Coronary artery (tissue), 2 donors: ENCODE measurements at regions not wholly inside any gene's neighbourhood (a gene's known extent, or its start where the extent isn't known, plus 50 kb on each side); places are given as distances from the start of the nearest gene placed in this dataset.

Experiments
- DNase-seq: peaks from one replicate; pipeline ENCODE4 v3.0.0-alpha.2; 2017; ENCODE audit warnings: low spot score
- H3K27ac ChIP-seq, 2 donors: fragments of 200-600 bp; sonication (generic); one replicate each; pipeline ENCODE4 v1.5.1; 2016 to 2019
- H3K4me3 ChIP-seq: fragments of 200-600 bp; sonication (generic); 2 replicates; pipeline ENCODE4 v1.5.1; 2016; ENCODE audit warnings: mild to moderate bottlenecking, moderate library complexity
- TF ChIP-seq, protein P1 (sequence below): fragments of 200-600 bp; sonication (generic); IDR thresholded peaks from one replicate; pipeline ENCODE4 v1.5.1; 2019; ENCODE audit warnings: antibody characterized with exemption

- TF ChIP-seq, protein P1, sequence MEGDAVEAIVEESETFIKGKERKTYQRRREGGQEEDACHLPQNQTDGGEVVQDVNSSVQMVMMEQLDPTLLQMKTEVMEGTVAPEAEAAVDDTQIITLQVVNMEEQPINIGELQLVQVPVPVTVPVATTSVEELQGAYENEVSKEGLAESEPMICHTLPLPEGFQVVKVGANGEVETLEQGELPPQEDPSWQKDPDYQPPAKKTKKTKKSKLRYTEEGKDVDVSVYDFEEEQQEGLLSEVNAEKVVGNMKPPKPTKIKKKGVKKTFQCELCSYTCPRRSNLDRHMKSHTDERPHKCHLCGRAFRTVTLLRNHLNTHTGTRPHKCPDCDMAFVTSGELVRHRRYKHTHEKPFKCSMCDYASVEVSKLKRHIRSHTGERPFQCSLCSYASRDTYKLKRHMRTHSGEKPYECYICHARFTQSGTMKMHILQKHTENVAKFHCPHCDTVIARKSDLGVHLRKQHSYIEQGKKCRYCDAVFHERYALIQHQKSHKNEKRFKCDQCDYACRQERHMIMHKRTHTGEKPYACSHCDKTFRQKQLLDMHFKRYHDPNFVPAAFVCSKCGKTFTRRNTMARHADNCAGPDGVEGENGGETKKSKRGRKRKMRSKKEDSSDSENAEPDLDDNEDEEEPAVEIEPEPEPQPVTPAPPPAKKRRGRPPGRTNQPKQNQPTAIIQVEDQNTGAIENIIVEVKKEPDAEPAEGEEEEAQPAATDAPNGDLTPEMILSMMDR, result no peak
Observed at GRCh38 chr6:21997119-21998037, 299.5 kb downstream of the PRL start.

DNA sequence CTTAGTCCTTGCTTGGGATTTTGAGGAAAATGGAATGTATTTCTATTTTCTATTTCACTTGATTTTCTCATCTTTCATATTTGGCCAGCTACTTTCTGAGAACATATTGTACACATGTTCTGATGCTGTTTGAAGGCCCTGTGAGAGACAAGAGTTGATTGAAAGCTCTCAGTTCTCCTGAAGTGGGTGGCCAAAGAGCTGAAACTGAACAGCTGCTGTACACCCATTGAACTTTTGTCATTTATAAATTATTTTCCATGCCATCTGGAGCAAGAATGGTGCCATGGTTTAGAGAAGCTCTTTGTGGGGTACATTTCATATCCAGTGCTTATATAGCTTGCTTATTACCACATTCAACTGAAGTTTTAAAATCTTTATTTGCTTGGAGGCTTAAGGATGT lies 298.3 kb downstream of the PRL start:
- TF ChIP-seq, protein P1, result no peak
- H3K27ac ChIP-seq, result no peak overlapping the region
- no peak overlapping the region for H3K4me3 ChIP-seq
- DNase-seq, result no peak

More at GRCh38 chr6:21997119-21998037, 299.5 kb downstream of the PRL start:
- DNase-seq, result no peak
- H3K27ac ChIP-seq, result no peak overlapping the region
- H3K4me3 ChIP-seq, result no peak overlapping the region

DNA sequence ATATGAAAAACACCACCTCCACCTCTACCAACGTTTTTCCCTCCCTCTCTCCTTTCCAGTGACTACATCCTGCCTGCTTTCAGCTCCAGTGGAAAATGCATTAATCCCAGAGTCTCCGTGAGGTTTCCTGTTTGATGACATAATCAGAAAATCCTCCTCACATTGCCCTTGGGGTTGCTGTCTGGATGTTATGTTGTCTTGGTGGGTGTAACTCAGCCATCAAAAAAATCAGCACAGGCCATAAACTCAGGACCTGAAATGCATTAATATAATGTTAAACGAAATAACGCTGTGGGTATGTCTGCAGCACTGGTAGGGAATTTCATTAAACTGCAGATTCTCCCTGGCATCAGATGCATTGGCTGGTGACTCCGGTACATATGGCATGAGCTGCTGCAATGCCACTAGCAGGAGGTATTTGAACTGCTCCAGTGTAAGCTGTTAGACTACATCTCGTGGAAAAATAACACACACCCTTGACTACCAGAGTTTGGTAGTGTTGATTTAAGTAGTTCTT lies 297.8 kb downstream of the PRL start:
- TF ChIP-seq, protein P1, result no peak
- no peak for DNase-seq
- Histone ChIP-seq H3K4me3 (no peak overlapping the region), H3K27ac (no peak overlapping the region)

- H3K4me3 ChIP-seq, result no peak overlapping the region
- no peak overlapping the region for H3K27ac ChIP-seq
- no peak for DNase-seq
- TF ChIP-seq, protein P1, result no peak
Observed at GRCh38 chr6:21999741-22000140, 297.1 kb downstream of the PRL start.

GRCh38 chr6:22001396-22002027 lies 295.3 kb downstream of the PRL start:
- TF ChIP-seq, protein P1, result no peak
- H3K27ac ChIP-seq, result no peak overlapping the region
- no peak for DNase-seq
- H3K4me3 ChIP-seq, result no peak overlapping the region

DNA sequence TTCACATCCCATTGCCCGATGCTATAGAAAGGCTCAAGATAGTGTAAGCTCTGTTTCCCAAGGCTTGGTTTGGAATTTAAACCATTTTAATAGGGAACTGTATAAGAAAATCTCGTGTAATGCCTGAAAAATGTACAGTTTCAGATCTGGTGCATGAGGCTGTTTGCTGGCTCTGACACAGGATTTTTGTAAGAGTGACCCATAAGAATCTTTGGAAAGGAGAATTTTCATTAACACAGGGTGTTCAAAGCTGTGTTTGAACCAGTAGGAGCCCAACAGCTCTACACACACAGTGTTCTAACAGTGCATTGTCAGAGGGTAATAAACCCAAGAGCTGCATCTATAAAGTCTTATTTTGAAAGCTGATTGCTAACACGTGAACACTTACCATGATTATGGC lies 293.5 kb downstream of the PRL start:
- no peak for DNase-seq
- Histone ChIP-seq H3K4me3 (no peak overlapping the region), H3K27ac (no peak overlapping the region)
- TF ChIP-seq, protein P1, result no peak
